CD4-positive, alpha-beta T cell treated with Interleukin-15 for 4 hours (primary cell): ENCODE measurements at regions not wholly inside any gene's neighbourhood (a gene's known extent, or its start where the extent isn't known, plus 50 kb on each side); places are given as distances from the start of the nearest gene placed in this dataset.
A peak's percentile ranks its signal among the peaks of the same experiment; 100 is the strongest.

Source experiments
- DNase-seq: peaks from one replicate; pipeline ENCODE4 v3.0.0-alpha.2; 2020; ENCODE audit warnings: low spot score

GRCh38 chr16:79370736-79371135 lies 229.8 kb downstream of the MAF start:
- DNase-seq, result peak; percentile 8

DNA sequence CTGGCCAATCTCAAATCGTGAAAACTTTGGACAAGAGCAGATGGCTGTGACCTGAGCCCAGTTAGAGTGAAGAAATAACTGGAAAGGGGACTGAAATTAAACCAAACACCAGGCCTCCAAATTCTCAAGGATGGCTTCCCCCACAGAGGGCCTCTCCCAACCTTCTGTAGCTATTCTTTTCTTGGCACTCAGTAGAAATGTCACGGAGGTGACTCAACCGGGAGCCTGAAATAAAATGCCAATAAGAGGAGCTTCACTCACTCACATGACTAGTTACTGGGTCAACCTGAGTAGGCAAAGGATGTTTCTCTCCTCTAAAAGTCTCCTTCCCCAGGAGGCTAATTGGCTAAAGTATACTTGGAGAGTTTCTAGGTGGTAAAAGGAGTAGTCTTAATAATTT lies 230.7 kb downstream of the MAF start:
- DNase-seq, result no peak

DNA sequence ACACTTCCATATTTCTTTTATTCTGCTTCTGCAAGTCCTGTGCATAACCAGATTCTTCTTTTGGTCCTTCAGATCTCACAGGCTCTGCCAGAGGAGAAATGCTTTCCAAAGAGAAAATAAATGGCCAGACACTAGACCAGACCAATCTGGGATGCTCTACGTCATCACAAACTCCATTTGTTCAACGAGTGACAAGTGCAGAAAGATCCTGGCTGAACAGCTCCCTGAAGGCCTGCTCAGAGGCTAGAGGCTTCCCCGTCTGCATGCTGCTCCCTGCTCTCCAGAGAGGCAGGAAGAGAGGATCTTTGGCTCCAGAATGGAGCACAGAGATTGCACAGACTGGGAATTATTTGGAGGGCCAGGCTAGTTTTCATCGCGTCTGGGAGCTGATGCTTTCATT lies 232.7 kb downstream of the MAF start:
- DNase-seq, result no peak

GRCh38 chr16:79366635-79367034 lies 233.9 kb downstream of the MAF start:
- DNase-seq, result no peak

DNA sequence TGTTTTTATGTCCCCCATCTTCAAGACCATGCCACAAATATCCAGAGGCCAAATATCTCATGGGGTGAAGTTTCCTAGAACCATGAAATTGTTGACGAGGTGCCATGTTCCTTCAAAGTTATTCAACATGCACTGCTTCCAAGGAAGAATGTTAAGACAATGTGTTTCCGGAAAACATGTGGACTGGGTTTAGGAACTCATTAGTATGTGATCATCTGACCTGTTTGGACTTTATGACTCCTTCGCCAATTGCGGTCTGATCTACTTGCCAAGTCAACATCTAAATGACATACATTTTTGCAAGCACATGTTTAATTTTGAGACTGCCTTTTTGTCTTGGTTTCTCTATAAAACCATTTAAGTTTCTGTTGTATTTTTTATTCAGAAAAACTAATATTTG lies 234.8 kb downstream of the MAF start:
- no peak for DNase-seq

- no peak for DNase-seq
These were observed 237.1 kb downstream of the MAF start for GRCh38 chr16:79363484-79363883.

GRCh38 chr16:79363035-79363434 lies 237.5 kb downstream of the MAF start:
- no peak for DNase-seq

GRCh38 chr16:79362300-79362970 lies 238.1 kb downstream of the MAF start:
- peak; percentile 10 for DNase-seq

DNA sequence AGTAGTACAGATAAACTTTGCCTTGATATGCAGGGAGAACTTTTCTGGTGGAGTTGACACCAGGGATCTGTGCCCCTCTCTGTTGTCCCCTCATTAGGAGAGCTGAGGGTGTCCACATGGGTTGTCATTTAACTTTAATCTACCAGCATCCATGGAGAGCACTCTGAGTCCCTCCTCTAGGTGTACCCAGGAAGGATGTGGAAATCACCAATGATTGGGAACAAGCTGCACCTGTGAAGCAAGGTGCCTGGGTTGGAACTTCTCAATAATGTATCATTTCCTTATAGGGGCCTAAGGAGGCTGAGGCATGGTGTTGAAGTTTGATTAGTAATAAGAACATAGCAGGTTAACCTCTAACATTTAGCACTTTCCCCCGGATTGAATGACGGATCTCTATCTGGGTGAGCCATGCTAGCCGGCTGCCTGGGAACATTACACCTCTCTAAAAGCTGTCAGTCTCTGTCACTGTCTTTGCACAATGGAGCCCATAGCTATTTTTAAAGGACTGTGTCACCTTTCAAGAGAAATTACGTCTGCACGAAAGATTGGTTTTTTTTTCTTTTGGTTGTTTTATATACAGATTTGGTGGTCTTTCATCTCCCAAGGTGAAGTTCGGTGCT lies 239.3 kb downstream of the MAF start:
- no peak for DNase-seq

DNA sequence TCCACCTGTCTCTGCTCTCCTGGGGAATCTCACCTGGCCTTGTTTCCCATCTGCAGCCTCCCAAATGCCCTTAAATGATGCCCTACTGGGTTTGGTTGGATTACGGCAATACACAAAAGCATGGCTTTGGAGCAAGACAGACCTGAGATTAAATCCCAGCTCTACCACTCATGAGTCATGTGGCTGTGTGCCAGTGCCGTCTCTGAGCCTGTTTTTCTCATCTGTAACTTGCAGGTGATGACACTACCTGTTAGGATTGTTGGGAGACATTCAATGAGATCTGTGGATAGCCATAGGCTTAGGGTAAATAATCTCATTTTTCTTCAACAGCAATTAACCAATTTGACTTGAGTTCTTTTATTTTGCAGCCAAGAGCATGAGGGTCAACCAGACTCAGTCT lies 240.3 kb downstream of the MAF start:
- DNase-seq, result no peak

GRCh38 chr16:79359082-79359481 lies 241.5 kb downstream of the MAF start:
- DNase-seq, result no peak

DNA sequence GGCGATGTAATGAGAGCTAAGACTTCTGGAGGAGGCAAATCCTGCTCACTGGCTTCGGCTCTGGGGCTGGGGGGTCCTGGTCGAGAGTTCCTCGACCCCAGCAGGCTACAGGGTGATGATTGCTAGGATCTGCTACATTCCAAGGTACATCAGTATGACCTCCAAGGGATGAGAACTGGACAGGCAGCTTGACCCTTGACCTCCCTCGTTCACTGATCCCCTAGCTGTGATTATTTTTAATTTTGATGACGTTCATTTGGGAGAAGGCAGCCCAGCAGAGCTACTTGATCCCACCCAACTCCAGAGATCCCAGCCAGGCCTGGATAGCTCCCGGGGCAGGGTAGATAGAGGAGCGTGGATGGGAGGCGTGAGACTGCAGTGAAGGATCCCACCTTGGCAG lies 242.3 kb downstream of the MAF start:
- DNase-seq, result no peak

- DNase-seq, result no peak
These were observed 244.8 kb downstream of the MAF start for GRCh38 chr16:79355600-79356358.

GRCh38 chr16:79351927-79352326 lies 248.6 kb downstream of the MAF start:
- DNase-seq, result no peak

DNA sequence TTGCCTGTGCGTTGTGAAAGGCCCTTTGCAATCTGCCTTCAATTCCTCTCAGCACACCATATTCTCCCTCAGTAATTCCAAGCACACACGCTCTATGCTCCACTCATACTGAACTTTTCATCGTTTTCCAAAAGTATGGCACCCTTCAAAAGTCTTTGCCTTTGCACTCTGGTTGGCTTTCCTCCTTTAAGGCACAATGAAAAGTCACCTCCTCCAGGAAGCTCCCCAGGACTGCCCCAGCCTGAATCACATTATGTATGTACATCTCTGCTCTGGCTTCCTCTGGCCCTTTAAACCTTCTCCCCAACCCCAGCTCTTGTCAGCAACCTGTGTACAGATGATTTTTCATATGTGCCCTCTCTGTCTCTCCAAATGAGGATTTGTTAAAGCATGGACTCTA lies 250.7 kb downstream of the MAF start:
- no peak for DNase-seq

- DNase-seq, result no peak
These were observed 251.8 kb downstream of the MAF start for GRCh38 chr16:79348521-79349306.

GRCh38 chr16:79347277-79347676 lies 253.3 kb downstream of the MAF start:
- DNase-seq, result no peak

DNA sequence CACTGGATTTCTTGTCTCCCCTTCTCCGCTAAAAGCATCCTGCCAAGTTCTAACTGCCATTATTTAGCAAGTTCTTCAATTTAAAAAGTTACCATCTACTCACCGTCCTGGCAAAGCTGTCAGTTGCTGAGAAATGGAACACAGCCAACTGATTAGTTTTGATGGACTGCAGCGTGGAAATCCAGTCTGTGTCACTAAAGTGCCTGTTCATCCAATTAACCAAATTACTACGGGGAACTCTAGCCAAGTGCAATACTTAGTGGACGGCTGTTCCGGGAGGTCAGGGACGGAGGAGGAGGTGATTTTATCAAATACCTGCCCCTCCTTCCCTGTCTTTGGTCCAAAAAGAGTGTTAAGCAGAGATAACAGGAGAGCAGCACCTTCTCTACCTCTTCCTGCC lies 260.7 kb downstream of the MAF start:
- no peak for DNase-seq

GRCh38 chr16:79337906-79338305 lies 262.6 kb downstream of the MAF start:
- DNase-seq, result no peak

DNA sequence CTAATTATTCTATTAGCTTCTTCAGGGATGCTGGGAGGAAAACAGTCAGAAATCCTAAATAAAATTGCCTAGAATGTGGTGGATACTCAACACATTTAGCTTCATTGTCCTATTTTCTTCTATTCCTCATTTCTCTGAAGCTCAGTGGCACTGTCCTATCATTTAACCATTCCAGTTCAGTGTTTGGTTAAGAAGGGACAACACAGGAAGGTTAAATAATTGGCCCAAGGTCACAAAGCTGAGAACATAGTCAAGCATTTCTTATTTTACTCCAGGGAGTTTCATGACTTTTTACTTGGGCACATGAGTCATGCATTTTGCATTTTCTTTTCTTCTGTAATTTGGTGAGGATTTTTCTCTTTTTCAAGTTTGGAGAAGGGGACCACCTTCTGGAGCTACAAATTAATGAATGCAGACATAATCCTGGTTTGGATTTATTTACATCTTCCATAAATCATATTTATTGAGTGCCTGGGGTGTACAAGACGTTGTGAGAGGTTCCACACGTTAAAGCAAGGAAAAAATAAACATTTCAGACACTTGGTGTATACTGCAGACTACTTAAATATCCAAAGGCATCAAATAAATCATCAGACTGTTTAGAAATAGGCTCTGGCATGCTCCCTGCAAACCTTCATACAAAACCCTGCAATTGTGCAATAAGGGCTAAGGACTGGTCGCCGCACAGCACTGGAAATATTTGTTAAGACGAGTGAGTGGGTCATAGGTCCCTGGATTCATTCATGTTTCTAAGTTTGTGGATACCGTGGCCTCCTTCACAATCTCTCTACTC lies 263.9 kb downstream of the MAF start:
- DNase-seq, result no peak

- peak; percentile 23 for DNase-seq
These were observed 266.4 kb downstream of the MAF start for GRCh38 chr16:79334127-79334526.

DNA sequence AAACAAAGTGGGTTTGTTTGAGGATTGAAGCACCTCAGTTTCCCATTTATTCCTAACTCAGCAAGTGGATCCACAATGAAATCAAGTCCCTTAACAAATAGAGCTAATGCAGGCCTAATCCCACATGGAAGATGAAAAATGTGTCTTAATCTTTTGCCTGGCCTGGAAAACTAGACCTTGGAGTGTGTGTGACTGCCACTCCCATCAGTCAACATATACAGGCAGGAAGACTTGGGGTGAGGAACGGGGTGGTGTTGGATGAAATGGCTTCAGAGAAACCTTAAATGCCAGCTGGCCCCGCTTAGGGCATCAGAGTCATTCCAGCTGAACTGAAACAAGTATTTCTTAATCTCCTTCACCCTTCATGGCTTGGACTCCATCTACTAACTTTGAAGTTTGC lies 269.5 kb downstream of the MAF start:
- no peak for DNase-seq
